BE2C (cell line): ENCODE measurements at regions not wholly inside any gene's neighbourhood (a gene's known extent, or its start where the extent isn't known, plus 50 kb on each side); places are given as distances from the start of the nearest gene placed in this dataset.

ENCODE experiments used
- DNase-seq: peaks from one replicate; pipeline ENCODE4 v3.0.0-alpha.2; 2020
- H3K27me3 ChIP-seq: fragments of 250-450 bp; sonication (Bioruptor Pico); 2 replicates; pipeline ENCODE4 v1.5.1; 2020; ENCODE audit warnings: mild to moderate bottlenecking
- H3K36me3 ChIP-seq: fragments of 250-450 bp; sonication (Bioruptor Pico); 2 replicates; pipeline ENCODE4 v1.5.1; 2020; ENCODE audit warnings: mild to moderate bottlenecking
- H3K4me1 ChIP-seq: fragments of 250-450 bp; sonication (Bioruptor Pico); 2 replicates; pipeline ENCODE4 v1.5.1; 2020
- H3K4me3 ChIP-seq: 2 replicates; pipeline ENCODE4 v1.5.1; 2011; ENCODE audit warnings: low read depth, low read length
- H3K9me3 ChIP-seq: fragments of 250-450 bp; sonication (Bioruptor Pico); 2 replicates; pipeline ENCODE4 v1.5.1; 2020
- TF ChIP-seq, protein P1 (sequence below): IDR thresholded peaks from 2 replicates; pipeline ENCODE4 v1.5.1; 2012; ENCODE audit warnings: mild to moderate bottlenecking, low read depth, low read length

DNA sequence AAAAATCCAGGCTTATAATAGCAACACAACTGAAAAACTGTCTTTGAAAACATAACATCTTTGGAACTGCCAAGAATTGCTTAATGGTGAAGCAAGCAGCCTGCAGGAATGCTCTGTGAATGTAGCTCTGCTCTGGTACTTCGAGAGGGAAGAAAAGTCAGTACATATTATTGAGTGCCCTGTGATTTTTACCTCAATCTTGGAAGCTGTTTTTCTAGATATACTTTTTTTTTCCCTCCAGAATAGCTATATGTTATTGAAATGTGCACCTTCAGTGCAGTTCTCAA is 508.1 kb downstream of the PCNX1 start:
- Histone ChIP-seq H3K4me3 (no peak overlapping the region), H3K9me3 (peaks cover 3% of the 10 kb centered on the region; the same call in 1 of the 2 replicates), H3K4me1 (0 out of 2 replicates have a peak, but pooled peaks cover 4% of the 10 kb centered on the region), H3K27me3 (no peaks in the 10 kb centered on the region), H3K36me3 (no peaks in the 10 kb centered on the region; the same call in 1 of the 2 replicates)
- TF ChIP-seq, protein P1, sequence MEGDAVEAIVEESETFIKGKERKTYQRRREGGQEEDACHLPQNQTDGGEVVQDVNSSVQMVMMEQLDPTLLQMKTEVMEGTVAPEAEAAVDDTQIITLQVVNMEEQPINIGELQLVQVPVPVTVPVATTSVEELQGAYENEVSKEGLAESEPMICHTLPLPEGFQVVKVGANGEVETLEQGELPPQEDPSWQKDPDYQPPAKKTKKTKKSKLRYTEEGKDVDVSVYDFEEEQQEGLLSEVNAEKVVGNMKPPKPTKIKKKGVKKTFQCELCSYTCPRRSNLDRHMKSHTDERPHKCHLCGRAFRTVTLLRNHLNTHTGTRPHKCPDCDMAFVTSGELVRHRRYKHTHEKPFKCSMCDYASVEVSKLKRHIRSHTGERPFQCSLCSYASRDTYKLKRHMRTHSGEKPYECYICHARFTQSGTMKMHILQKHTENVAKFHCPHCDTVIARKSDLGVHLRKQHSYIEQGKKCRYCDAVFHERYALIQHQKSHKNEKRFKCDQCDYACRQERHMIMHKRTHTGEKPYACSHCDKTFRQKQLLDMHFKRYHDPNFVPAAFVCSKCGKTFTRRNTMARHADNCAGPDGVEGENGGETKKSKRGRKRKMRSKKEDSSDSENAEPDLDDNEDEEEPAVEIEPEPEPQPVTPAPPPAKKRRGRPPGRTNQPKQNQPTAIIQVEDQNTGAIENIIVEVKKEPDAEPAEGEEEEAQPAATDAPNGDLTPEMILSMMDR: no peak
- DNase-seq: no peak

DNA sequence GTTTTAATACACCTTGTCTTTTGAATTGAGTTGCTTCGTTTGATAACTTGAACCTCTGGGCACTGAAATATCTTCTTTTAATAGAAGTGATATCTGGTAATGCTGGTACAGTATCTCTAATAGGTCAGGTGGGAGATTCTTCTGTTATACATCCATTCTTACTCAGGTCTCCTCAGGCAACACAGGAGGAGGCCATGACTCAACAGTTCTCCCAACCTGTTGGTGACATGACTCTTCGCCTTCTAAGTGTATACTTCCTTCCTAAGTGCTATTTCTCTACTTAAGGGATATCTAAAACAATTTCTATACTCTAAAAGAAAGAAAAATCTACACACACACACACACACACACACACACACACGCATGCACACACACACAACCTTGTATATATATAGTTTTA is 509.1 kb downstream of the PCNX1 start:
- H3K36me3 ChIP-seq: no peaks in the 10 kb centered on the region; the same call in 1 of the 2 replicates
- TF ChIP-seq, protein P1: no peak
- H3K27me3 ChIP-seq: no peaks in the 10 kb centered on the region
- H3K9me3 ChIP-seq: peaks cover 3% of the 10 kb centered on the region; the same call in 1 of the 2 replicates
- no peak for DNase-seq
- no peak overlapping the region for H3K4me3 ChIP-seq
- 0 out of 2 replicates have a peak, but pooled peaks cover 4% of the 10 kb centered on the region for H3K4me1 ChIP-seq

DNA sequence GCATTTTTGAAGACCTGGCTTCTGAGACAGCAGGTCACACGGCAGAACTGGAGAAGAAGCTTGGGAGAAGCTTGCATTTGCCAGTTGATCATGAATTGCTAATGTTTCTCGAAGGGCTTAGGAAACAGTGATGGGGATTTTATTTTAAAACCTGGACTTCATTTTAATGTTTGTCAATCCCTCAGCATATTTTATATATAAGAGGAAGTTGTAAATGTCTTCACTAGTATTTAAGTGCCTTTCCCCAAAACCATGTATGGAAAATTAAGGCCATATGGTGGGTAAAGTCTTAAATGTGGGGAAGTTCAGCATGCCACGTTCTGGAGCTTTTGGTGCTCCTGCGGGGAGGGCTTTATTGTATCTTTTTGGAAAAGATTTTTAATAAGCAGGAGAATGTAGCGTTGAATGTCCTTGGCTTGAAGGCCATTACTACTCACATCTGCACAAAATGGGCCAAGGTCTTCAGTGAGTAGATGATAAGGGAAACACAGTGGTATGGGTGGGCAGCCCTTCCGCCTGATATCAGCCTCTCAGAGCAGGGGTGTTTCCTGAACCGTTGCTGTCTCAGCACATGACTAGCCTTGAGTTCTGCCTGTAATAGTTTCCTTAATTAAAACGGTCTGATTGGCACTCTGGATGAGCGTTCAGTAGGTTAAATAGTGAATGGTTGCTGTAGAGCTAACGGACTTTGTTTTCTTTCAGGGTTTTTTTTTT is 511.4 kb downstream of the PCNX1 start:
- TF ChIP-seq, protein P1: no peak
- DNase-seq: no peak
- Histone ChIP-seq H3K27me3 (no peaks in the 10 kb centered on the region), H3K36me3 (no peaks in the 10 kb centered on the region; the same call in 1 of the 2 replicates), H3K4me1 (0 out of 2 replicates have a peak, but pooled peaks cover 4% of the 10 kb centered on the region), H3K9me3 (peaks cover 3% of the 10 kb centered on the region; the same call in 1 of the 2 replicates), H3K4me3 (no peak overlapping the region)

DNA sequence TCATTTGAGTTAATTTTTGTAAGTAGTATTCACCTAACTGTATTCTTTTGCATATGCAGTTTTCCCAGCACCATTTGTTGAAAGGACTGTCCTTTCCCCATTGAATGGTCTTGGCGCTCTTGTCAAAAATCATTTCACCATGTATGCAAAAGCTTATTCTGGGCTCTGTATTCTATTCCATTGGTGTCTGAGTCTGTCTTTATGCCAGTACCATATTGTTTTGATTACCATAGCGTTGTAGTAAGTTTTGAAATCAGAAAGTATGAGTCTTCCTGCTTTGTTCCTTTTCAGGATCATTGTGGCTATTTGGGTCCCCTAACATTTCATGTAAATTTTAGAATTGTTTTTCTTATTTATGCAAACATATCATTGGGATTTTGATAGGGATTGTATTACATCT is 508.7 kb upstream of the RGS6 start:
- TF ChIP-seq, protein P1: no peak
- H3K27me3 ChIP-seq: no peaks in the 10 kb centered on the region
- no peaks in the 10 kb centered on the region for H3K9me3 ChIP-seq
- no peaks in the 10 kb centered on the region for H3K36me3 ChIP-seq
- DNase-seq: no peak
- no peak overlapping the region for H3K4me3 ChIP-seq
- no peaks in the 10 kb centered on the region for H3K4me1 ChIP-seq

DNA sequence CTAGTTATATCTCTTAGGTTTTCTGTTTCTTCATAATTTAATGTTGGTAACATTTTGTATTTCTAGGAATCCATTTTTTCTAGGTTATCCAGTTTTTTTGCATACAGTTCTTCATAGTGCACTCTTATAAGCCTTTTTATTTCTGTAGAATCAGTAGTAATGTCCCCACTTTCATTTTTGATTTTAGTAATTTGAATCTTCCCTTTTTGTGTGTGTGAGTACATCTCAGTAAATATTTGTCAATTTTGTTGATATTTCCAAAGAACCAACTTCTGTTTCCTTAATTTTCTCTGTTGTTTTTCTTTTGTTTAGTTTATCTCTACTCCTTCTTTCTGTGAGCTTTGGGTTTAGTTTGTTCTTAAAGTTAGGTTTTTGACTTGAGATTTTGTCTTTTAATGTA is 507.3 kb upstream of the RGS6 start:
- no peak for DNase-seq
- no peaks in the 10 kb centered on the region for H3K4me1 ChIP-seq
- TF ChIP-seq, protein P1: no peak
- H3K36me3 ChIP-seq: no peaks in the 10 kb centered on the region
- no peak overlapping the region for H3K4me3 ChIP-seq
- no peaks in the 10 kb centered on the region for H3K9me3 ChIP-seq
- no peaks in the 10 kb centered on the region for H3K27me3 ChIP-seq

DNA sequence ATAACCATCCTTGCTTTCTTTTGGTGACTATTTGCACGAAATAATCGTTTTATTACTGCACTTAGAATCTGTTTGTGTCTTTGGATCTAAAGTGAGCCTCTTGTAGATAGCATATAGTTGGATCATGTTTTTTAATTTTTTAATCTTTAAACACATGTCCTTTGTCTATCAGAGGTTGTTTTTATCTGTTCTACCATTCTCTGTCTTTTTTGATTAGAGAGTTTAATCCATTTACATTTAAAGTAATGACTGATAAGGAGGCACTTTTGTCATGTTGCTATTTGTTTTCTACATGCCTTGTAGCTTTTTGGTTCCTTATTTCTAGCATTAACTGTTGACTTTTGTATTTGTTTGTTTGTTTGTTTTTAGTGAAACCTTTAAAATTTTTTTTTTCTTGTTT is 506.2 kb upstream of the RGS6 start:
- Histone ChIP-seq H3K36me3 (no peaks in the 10 kb centered on the region), H3K9me3 (no peaks in the 10 kb centered on the region), H3K4me1 (no peaks in the 10 kb centered on the region), H3K4me3 (no peak overlapping the region), H3K27me3 (no peaks in the 10 kb centered on the region)
- DNase-seq: no peak
- TF ChIP-seq, protein P1: no peak
